ENCODE measurements at regions not wholly inside any gene's neighbourhood (a gene's known extent, or its start where the extent isn't known, plus 50 kb on each side); places are given as distances from the start of the nearest gene placed in this dataset.

DNA sequence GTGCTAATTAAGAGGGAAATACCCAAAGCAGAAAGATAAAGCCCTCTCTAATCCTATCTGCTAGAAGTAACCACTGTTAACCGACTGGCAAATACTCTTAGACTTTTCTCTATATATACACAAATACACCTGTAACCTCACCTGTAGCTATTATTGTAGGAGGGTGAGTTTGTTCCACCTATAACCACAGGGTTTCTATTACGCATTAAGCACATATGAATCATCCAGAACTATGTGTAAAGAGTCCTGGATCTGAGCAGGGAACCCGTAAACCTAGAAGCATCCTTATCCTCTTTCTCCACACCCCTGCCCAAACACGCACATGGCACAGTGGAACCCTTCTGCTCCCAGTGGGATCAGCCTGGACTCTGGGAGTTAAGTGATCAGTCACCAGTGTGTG lies 172.8 kb upstream of the C2CD4B start:
- no peak overlapping the region for H2AK5ac ChIP-seq (ENCODE audit: low read depth, low read length)
- no peak overlapping the region for H2BK15ac ChIP-seq (ENCODE audit: low read length)
- H3K9ac ChIP-seq (ENCODE audit: low read depth, low read length, poor library complexity), result no peak overlapping the region
- DNase-seq (ENCODE audit: low spot score), result no peak
- H4K8ac ChIP-seq (ENCODE audit: low read depth, low read length), result no peak overlapping the region
- no CpG with 5 or more reads among the region's 4 CpGs for WGBS, 2 donors (ENCODE audit: extremely low coverage in 2 of 2, insufficient read length in 2 of 2, insufficient replicate concordance in 1 of 2)
- no peaks in the 10 kb centered on the region for H3K36me3 ChIP-seq (replicated peaks in 1 of 2; ENCODE audit: control insufficient read depth in 2 of 2, insufficient read depth in 2 of 2, low read length in 2 of 2)
- H2BK5ac ChIP-seq (ENCODE audit: low read length), result no peak overlapping the region
- H3K27ac ChIP-seq (replicated peaks; ENCODE audit: low read length), result no peak overlapping the region
- H3K79me1 ChIP-seq (ENCODE audit: low read depth, low read length), result no peaks in the 10 kb centered on the region
- H2AFZ ChIP-seq (ENCODE audit: low read length), result no peak overlapping the region
- no peak overlapping the region for H4K91ac ChIP-seq (ENCODE audit: low read depth, low read length, poor library complexity)
- H3K4me3 ChIP-seq (ENCODE audit: low read length in 2 of 2), result no peak overlapping the region
- no peak overlapping the region for H3K14ac ChIP-seq (ENCODE audit: low read length)
- peaks cover 0 to 2% (median 0%) of the 10 kb centered on the region in 3 experiments for H3K27me3 ChIP-seq (ENCODE audit: control insufficient read depth in 3 of 3, insufficient read depth in 3 of 3, low read depth in 1 of 3, low read length in 3 of 3)
- H3K9me3 ChIP-seq (replicated peaks in 1 of 2; ENCODE audit: control insufficient read depth in 2 of 2, insufficient read depth in 1 of 2, low read depth in 1 of 2, low read length in 2 of 2), result no peaks in the 10 kb centered on the region
- H3K23ac ChIP-seq (ENCODE audit: low read depth, low read length, poor library complexity), result no peak overlapping the region
- H2BK12ac ChIP-seq (ENCODE audit: low read length), result no peak overlapping the region
- H3K18ac ChIP-seq (ENCODE audit: low read length), result no peak overlapping the region
- no peak overlapping the region for H3K4ac ChIP-seq (ENCODE audit: low read length)
- H3K4me1 ChIP-seq (ENCODE audit: control insufficient read depth in 2 of 2, insufficient read depth in 1 of 2, low read depth in 1 of 2, low read length in 2 of 2), result no peaks in the 10 kb centered on the region
- no peak overlapping the region for H2BK120ac ChIP-seq (ENCODE audit: low read depth, low read length)
- H3K4me2 ChIP-seq (ENCODE audit: insufficient read depth, low read length, poor library complexity, severe bottlenecking), result no peak overlapping the region

GRCh38 chr15:62338497-62338896 lies 173.4 kb upstream of the C2CD4B start:
- no peak overlapping the region for H2AFZ ChIP-seq (ENCODE audit: low read length)
- no peak overlapping the region for H4K8ac ChIP-seq (ENCODE audit: low read depth, low read length)
- no peaks in the 10 kb centered on the region for H3K36me3 ChIP-seq (replicated peaks in 1 of 2; ENCODE audit: control insufficient read depth in 2 of 2, insufficient read depth in 2 of 2, low read length in 2 of 2)
- H3K4me2 ChIP-seq (ENCODE audit: insufficient read depth, low read length, poor library complexity, severe bottlenecking), result no peak overlapping the region
- no peak overlapping the region for H3K14ac ChIP-seq (ENCODE audit: low read length)
- no CpG with 5 or more reads among the region's 1 CpG for WGBS, 2 donors (ENCODE audit: extremely low coverage in 2 of 2, insufficient read length in 2 of 2, insufficient replicate concordance in 1 of 2)
- H2AK5ac ChIP-seq (ENCODE audit: low read depth, low read length), result no peak overlapping the region
- no peak overlapping the region for H2BK5ac ChIP-seq (ENCODE audit: low read length)
- no peak overlapping the region for H3K23ac ChIP-seq (ENCODE audit: low read depth, low read length, poor library complexity)
- H2BK12ac ChIP-seq (ENCODE audit: low read length), result no peak overlapping the region
- no peak overlapping the region for H3K4ac ChIP-seq (ENCODE audit: low read length)
- no peaks in the 10 kb centered on the region for H3K9me3 ChIP-seq (replicated peaks in 1 of 2; ENCODE audit: control insufficient read depth in 2 of 2, insufficient read depth in 1 of 2, low read depth in 1 of 2, low read length in 2 of 2)
- H3K4me1 ChIP-seq (ENCODE audit: control insufficient read depth in 2 of 2, insufficient read depth in 1 of 2, low read depth in 1 of 2, low read length in 2 of 2), result no peaks in the 10 kb centered on the region
- H2BK120ac ChIP-seq (ENCODE audit: low read depth, low read length), result no peak overlapping the region
- no peak overlapping the region for H4K91ac ChIP-seq (ENCODE audit: low read depth, low read length, poor library complexity)
- no peak overlapping the region for H2BK15ac ChIP-seq (ENCODE audit: low read length)
- no peak overlapping the region for H3K18ac ChIP-seq (ENCODE audit: low read length)
- no peaks in the 10 kb centered on the region for H3K79me1 ChIP-seq (ENCODE audit: low read depth, low read length)
- H3K9ac ChIP-seq (ENCODE audit: low read depth, low read length, poor library complexity), result no peak overlapping the region
- no peak overlapping the region for H3K27ac ChIP-seq (replicated peaks; ENCODE audit: low read length)
- DNase-seq (ENCODE audit: low spot score), result no peak
- H3K4me3 ChIP-seq (ENCODE audit: low read length in 2 of 2), result no peak overlapping the region
- H3K27me3 ChIP-seq (ENCODE audit: control insufficient read depth in 3 of 3, insufficient read depth in 3 of 3, low read depth in 1 of 3, low read length in 3 of 3), result peaks cover 0 to 7% (median 0%) of the 10 kb centered on the region in 3 experiments

- Histone ChIP-seq H3K4me3 (ENCODE audit: low read length in 2 of 2) (no peak overlapping the region), H3K27me3 (ENCODE audit: control insufficient read depth in 3 of 3, insufficient read depth in 3 of 3, low read depth in 1 of 3, low read length in 3 of 3) (peaks cover 0 to 7% (median 0%) of the 10 kb centered on the region in 3 experiments), H2AK5ac (ENCODE audit: low read depth, low read length) (peak overlapping the region; percentile 57), H3K36me3 (replicated peaks in 1 of 2; ENCODE audit: control insufficient read depth in 2 of 2, insufficient read depth in 2 of 2, low read length in 2 of 2) (no peaks in the 10 kb centered on the region), H3K14ac (ENCODE audit: low read length) (no peak overlapping the region), H3K79me1 (ENCODE audit: low read depth, low read length) (no peaks in the 10 kb centered on the region), H2BK15ac (ENCODE audit: low read length) (no peak overlapping the region), H3K23ac (ENCODE audit: low read depth, low read length, poor library complexity) (no peak overlapping the region), H4K8ac (ENCODE audit: low read depth, low read length) (no peak overlapping the region), H2BK120ac (ENCODE audit: low read depth, low read length) (no peak overlapping the region), H3K18ac (ENCODE audit: low read length) (peak overlapping the region; percentile 23), H3K9me3 (replicated peaks in 1 of 2; ENCODE audit: control insufficient read depth in 2 of 2, insufficient read depth in 1 of 2, low read depth in 1 of 2, low read length in 2 of 2) (no peaks in the 10 kb centered on the region), H3K4me2 (ENCODE audit: insufficient read depth, low read length, poor library complexity, severe bottlenecking) (no peak overlapping the region), H2BK5ac (ENCODE audit: low read length) (no peak overlapping the region), H3K4me1 (ENCODE audit: control insufficient read depth in 2 of 2, insufficient read depth in 1 of 2, low read depth in 1 of 2, low read length in 2 of 2) (no peaks in the 10 kb centered on the region), H3K4ac (ENCODE audit: low read length) (no peak overlapping the region), H3K9ac (ENCODE audit: low read depth, low read length, poor library complexity) (no peak overlapping the region), H2BK12ac (ENCODE audit: low read length) (peak overlapping the region; percentile 52), H2AFZ (ENCODE audit: low read length) (no peak overlapping the region), H3K27ac (replicated peaks; ENCODE audit: low read length) (no peak overlapping the region), H4K91ac (ENCODE audit: low read depth, low read length, poor library complexity) (no peak overlapping the region)
- no peak for DNase-seq (ENCODE audit: low spot score)
- WGBS, 2 donors (ENCODE audit: extremely low coverage in 2 of 2, insufficient read length in 2 of 2, insufficient replicate concordance in 1 of 2), result no CpG with 5 or more reads among the region's 9 CpGs
Observed at GRCh38 chr15:62342959-62343358, 177.9 kb upstream of the C2CD4B start.

GRCh38 chr15:62343397-62343796 lies 178.3 kb upstream of the C2CD4B start:
- no peak overlapping the region for H3K9ac ChIP-seq (ENCODE audit: low read depth, low read length, poor library complexity)
- no peak overlapping the region for H3K27ac ChIP-seq (replicated peaks; ENCODE audit: low read length)
- no peak overlapping the region for H3K4ac ChIP-seq (ENCODE audit: low read length)
- H2BK15ac ChIP-seq (ENCODE audit: low read length), result no peak overlapping the region
- H2BK5ac ChIP-seq (ENCODE audit: low read length), result no peak overlapping the region
- no peak overlapping the region for H4K8ac ChIP-seq (ENCODE audit: low read depth, low read length)
- peaks cover 0 to 7% (median 0%) of the 10 kb centered on the region in 3 experiments for H3K27me3 ChIP-seq (ENCODE audit: control insufficient read depth in 3 of 3, insufficient read depth in 3 of 3, low read depth in 1 of 3, low read length in 3 of 3)
- H3K36me3 ChIP-seq (replicated peaks in 1 of 2; ENCODE audit: control insufficient read depth in 2 of 2, insufficient read depth in 2 of 2, low read length in 2 of 2), result no peaks in the 10 kb centered on the region
- no peak for DNase-seq (ENCODE audit: low spot score)
- WGBS, 2 donors (ENCODE audit: extremely low coverage in 2 of 2, insufficient read length in 2 of 2, insufficient replicate concordance in 1 of 2), result no CpG with 5 or more reads among the region's 10 CpGs
- H3K18ac ChIP-seq (ENCODE audit: low read length), result peak overlapping the region; percentile 23
- H2AK5ac ChIP-seq (ENCODE audit: low read depth, low read length), result peak overlapping the region; percentile 57
- H3K23ac ChIP-seq (ENCODE audit: low read depth, low read length, poor library complexity), result no peak overlapping the region
- H3K14ac ChIP-seq (ENCODE audit: low read length), result no peak overlapping the region
- H3K9me3 ChIP-seq (replicated peaks in 1 of 2; ENCODE audit: control insufficient read depth in 2 of 2, insufficient read depth in 1 of 2, low read depth in 1 of 2, low read length in 2 of 2), result no peaks in the 10 kb centered on the region
- no peak overlapping the region for H3K4me2 ChIP-seq (ENCODE audit: insufficient read depth, low read length, poor library complexity, severe bottlenecking)
- H2BK120ac ChIP-seq (ENCODE audit: low read depth, low read length), result no peak overlapping the region
- H3K4me1 ChIP-seq (ENCODE audit: control insufficient read depth in 2 of 2, insufficient read depth in 1 of 2, low read depth in 1 of 2, low read length in 2 of 2), result no peaks in the 10 kb centered on the region
- no peak overlapping the region for H3K4me3 ChIP-seq (ENCODE audit: low read length in 2 of 2)
- no peaks in the 10 kb centered on the region for H3K79me1 ChIP-seq (ENCODE audit: low read depth, low read length)
- no peak overlapping the region for H2BK12ac ChIP-seq (ENCODE audit: low read length)
- H2AFZ ChIP-seq (ENCODE audit: low read length), result no peak overlapping the region
- H4K91ac ChIP-seq (ENCODE audit: low read depth, low read length, poor library complexity), result peak overlapping the region; percentile 56
